GM10248 (cell line): ENCODE measurements at regions not wholly inside any gene's neighbourhood (a gene's known extent, or its start where the extent isn't known, plus 50 kb on each side); places are given as distances from the start of the nearest gene placed in this dataset.

ENCODE experiments used
- CTCF ChIA-PET: fragments of 300-600 bp; sonication (Branson Sonifier 250); formaldehyde crosslinking; extraction: SDS; loops from one replicate; lab custom pipeline; 2021; ENCODE audit warnings: antibody characterized with exemption; lab: Yijun Ruan, JAX
- POLR2A ChIA-PET: fragments of 350-650 bp; sonication (Branson Sonifier 250); formaldehyde crosslinking; extraction: SDS; loops from one replicate; lab custom pipeline; 2020; ENCODE audit warnings: antibody characterized with exemption; lab: Yijun Ruan, JAX
- DNase-seq: peaks from one replicate; pipeline ENCODE4 v3.0.0; 2012; ENCODE audit errors: extremely low spot score
- CTCF ChIP-seq: IDR thresholded peaks from 2 replicates; pipeline ENCODE4 v1.5.1; 2012; ENCODE audit warnings: mild to moderate bottlenecking, low read depth; ENCODE audit errors: extremely low read depth, missing control alignments, control extremely low read depth

GRCh38 chr20:54848984-54849538 is 373.7 kb downstream of the DOK5 start:
- TF ChIP-seq CTCF = no peak
- POLR2A ChIA-PET = no interaction called here
- CTCF ChIA-PET = no interaction called here
- no peak for DNase-seq

DNA sequence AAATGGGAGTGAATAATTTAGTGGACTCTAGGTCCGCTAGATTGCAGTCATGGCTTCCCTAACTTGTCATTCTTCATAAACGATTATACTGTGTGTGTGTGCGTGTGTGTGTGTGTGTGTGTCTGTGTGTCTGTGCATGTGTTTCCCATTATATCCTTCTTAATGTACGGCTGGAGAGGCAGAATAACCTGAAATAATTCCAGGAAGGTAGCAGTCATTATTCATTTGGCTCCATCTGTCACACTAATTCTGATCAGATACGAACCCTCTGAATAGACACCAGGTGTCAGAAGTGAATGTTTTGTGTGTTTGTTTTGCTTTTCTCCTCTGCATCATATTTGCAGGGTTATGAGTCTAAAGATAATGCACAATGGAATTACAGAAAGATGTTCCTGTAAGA is 372.9 kb downstream of the DOK5 start:
- POLR2A ChIA-PET = no interaction called here
- DNase-seq = no peak
- TF ChIP-seq CTCF = no peak
- CTCF ChIA-PET = no interaction called here

- ChIA-PET POLR2A (no interaction called here), CTCF (no interaction called here)
- no peak for TF ChIP-seq CTCF
- DNase-seq = no peak
These were observed 371.6 kb downstream of the DOK5 start for GRCh38 chr20:54846948-54847347.

- DNase-seq = no peak
- ChIA-PET POLR2A (no interaction called here), CTCF (no interaction called here)
- TF ChIP-seq CTCF = no peak
These were observed 369.0 kb downstream of the DOK5 start for GRCh38 chr20:54844346-54844745.

DNA sequence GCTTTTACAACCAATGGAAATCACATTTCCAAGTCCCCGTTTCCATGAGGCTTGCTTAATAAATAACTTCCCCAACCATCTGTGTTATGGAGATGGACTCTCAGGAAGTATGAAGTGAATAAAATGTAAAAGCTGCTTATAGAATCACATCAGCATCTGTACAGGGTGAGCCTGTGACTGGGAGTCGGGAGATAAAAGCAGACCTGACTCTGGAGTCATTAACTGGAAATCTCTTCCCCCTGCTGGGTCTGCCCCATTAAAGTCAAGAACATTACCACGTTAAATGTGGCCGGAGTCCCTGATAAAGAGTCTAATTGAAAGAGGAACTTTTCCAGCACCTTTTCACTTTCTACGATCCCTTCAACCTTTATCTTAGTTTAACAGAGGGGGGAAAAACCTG is 368.5 kb downstream of the DOK5 start:
- CTCF ChIA-PET = interaction anchor here (0.7 kb wide), 1 partner anchor 15 kb away, joined by 3 read pairs; no protein-coding TSS in a partner anchor
- no peak for TF ChIP-seq CTCF
- POLR2A ChIA-PET = no interaction called here
- DNase-seq = no peak

DNA sequence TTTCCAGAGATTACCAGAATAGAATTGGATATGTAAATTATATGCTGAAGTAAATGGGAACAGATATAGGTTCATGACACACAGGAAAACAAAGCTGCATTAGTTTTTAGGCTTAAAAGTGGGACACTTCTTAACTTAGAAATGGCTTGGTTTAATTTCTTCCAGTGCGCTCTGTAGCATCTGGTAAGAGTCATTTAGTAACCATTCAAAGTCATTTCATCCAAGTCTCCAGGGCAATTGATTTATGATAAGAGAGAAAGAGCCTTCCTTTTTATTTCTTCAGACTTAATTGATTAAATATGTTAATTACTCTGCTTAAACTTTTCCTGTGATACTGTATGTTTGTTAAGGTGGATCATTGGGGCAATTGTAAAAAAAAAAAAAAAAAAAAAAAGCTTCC is 368.0 kb downstream of the DOK5 start:
- DNase-seq = no peak
- ChIA-PET CTCF (interaction anchor here (0.7 kb wide), 1 partner anchor 15 kb away, joined by 3 read pairs; no protein-coding TSS in a partner anchor), POLR2A (no interaction called here)
- TF ChIP-seq CTCF = no peak

GRCh38 chr20:54839224-54839623 is 363.8 kb downstream of the DOK5 start:
- ChIA-PET CTCF (no interaction called here), POLR2A (no interaction called here)
- TF ChIP-seq CTCF = no peak
- no peak for DNase-seq
